ENCODE measurements at regions not wholly inside any gene's neighbourhood (a gene's known extent, or its start where the extent isn't known, plus 50 kb on each side); places are given as distances from the start of the nearest gene placed in this dataset.
"Not testable (repeated sequence)": the region's sequence is repeated elsewhere in the genome, so short reads cannot be mapped to it uniquely, and the experiment has no call there.

DNA sequence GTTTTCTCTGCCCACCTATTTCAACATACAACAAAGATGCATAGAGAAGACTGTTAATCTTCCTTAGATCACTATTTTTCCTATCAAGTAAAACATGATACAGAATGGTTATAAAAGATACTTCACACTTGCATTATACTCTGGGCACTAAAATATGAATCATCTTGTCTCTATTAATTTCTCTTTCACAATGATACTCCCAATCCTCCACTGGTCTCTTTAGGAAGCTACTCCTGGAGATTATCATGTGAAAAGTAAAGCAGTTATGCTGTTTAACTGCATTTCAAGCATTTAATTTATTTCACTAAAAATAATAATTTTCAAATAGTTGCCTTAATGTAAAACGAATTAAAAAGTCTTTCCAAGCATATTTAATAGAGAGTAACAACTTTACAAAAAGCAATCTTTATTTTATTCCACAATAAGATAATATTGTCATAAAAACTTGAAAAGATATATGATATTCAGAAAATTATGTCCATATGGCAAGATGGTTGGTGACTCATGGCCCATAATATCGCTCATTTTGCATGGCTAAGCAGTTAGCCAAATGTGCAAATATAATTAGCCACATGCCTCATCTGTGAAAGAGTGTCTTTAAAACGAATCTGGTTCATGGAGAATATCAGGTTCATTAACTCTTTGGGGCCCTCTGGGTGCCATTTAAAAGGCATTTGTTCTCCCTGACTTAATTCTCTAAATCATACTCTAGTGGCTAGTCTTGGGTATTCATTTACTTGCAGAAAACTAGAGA, 1569.0 kb upstream of the B3GALT2 start:
- intact Hi-C loops (cut with DNase I): no loop called here
- DNase-seq (ENCODE audit: low spot score): no peak

DNA sequence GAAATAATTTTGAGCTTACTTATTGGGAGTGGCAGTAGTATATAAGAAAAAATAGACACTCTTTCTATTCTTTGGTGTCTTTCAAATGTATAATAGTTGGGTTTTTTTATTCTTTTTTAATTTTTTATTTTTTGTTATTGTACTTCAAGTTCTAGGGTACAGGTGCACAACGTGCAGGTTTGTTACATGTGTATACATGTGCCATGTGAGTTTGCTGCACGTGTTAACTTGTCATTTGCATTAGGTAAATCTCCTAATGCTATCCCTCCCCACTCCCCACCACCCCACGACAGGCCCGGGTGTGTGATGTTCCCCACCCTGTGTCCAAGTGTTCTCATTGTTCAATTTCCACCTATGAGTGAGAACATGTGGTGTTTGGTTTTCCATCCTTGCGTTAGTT, 1552.4 kb upstream of the B3GALT2 start:
- intact Hi-C loops (cut with DNase I); DNase-seq (ENCODE audit: low spot score): not testable (repeated sequence)

DNA sequence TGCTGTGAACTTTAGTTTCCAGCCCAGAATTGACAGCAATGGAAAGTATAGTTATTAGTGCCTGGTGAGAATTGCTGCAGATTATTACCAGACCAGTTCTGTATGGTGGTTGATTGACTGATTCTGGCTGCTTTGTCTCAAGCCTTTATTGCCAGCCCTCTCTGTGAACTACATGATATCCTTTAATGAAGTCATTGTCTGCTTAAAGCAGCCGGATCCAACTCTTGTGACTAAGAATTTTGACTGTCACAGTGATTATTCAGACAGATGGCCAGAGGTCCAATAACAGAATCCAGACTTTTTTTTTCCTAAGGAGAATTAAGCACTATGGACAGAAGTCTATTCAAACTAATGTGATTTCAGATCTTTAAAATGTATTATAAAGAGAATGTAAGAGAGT, 1548.6 kb upstream of the B3GALT2 start:
- intact Hi-C loops (cut with DNase I): no loop called here
- no peak for DNase-seq (ENCODE audit: low spot score)

DNA sequence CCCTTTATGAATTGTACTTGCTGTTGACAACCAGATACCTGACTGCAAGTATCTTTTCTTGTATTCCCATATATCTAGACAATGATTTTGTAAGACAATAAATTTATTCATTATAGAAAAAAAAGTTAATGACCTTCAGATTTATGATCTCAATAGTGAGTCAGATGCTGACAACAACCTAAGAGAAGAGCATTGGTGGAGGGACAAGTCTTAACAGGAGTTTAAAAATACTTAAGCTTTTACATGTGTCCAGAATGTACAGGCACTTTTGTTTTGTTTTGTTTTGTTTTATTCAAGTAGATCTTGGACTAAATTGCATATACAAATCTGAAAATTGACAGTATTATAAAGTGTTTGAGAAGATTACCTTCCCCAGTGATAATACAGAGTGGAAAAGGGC, 1544.6 kb upstream of the B3GALT2 start:
- DNase-seq (ENCODE audit: low spot score): no peak
- intact Hi-C loops (cut with DNase I): no loop called here

DNA sequence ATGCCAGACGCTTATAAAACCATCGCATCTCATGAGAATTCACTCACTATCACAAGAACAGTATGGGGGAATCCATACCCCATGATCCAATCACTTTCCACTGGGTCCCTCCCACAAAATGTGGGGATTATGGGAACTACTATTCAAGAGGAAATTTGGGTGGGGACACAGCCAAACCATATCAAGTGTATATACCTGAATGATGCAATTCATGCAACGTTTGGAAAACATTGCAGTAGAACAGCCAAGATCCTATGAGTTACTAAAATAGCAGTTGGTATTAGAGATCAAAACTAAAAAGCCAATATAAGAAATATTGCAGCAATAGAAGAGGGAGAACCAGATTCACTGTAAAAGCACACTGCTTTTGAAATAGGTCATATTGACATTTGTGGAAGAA, 1543.9 kb upstream of the B3GALT2 start:
- intact Hi-C loops (cut with DNase I): no loop called here
- DNase-seq (ENCODE audit: low spot score): no peak

DNA sequence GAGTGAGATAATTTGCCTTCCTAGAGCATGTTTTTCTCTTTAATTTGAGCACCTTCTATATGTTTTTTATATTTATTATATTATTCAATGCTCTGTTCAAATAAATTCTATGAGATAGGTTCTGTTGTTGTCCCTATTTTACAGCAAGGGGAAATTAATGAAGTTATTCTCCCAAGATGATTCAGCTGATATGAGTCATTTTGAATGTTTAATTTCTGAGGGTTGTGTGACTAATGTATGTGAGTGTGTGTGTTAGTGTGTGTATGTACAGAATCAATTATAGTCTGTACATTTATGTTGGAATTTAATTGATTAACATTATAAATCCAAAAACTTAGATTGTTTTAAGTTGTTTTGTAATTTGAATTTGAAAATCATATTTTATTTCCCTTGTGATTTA, 1536.7 kb upstream of the B3GALT2 start:
- DNase-seq (ENCODE audit: low spot score): no peak
- intact Hi-C loops (cut with DNase I): no loop called here

DNA sequence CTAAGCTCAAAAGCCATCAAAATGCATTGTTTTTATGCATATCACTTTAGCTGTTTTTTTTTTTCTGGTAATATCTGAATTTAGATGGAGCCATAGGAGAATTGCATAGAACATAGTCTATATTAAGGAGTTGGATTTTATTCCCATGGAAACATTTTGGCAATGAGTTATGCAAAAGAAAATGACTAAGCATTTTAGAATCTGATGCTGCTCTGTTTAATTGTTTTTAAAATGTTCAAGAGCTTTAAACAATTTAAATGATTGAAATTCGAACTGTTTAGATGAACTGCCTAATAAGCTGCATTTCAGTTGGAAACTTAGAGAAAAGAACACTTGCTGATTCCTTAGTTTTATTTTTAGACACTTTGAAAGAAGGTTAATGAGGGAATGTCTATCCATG, 1531.5 kb upstream of the B3GALT2 start:
- intact Hi-C loops (cut with DNase I): no loop called here
- DNase-seq (ENCODE audit: low spot score): no peak

DNA sequence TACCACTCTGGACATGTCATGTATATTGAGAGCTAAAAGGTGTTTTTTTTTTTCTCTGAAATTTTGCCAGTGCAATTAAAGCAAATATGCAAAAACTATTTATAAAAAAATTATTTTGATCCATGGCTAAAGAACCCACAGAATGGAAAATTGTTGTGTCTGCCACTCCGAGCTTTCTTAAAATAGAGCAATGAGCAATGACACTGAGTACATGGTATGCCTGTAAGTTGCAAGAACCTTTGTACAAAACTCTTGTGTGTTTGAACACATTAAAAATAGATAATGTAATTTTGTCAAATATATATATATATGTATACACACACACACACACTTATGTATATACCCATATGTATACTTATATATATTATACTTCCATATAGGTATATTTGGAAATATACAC, 1530.9 kb upstream of the B3GALT2 start:
- no peak for DNase-seq (ENCODE audit: low spot score)
- intact Hi-C loops (cut with DNase I): no loop called here

DNA sequence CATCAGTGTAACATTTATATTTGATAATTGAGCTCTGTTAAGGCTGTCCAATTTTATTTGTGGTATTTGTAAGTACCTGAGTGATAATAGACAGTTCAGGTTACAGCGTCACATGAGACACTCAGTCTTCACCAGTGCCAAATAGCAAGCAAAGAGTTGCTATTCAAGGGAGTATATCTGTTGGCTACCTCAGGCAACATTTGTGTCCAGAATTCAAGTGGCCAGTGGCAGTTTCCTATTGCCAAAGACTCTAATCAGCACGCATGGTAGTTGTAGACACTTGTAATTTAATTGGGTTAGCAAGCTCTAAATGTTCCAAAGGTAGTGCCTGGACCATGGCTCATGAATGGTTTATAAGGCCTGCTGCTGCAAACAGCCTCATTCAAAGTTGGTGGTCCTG, 1524.3 kb upstream of the B3GALT2 start:
- no peak for DNase-seq (ENCODE audit: low spot score)
- intact Hi-C loops (cut with DNase I): no loop called here

DNA sequence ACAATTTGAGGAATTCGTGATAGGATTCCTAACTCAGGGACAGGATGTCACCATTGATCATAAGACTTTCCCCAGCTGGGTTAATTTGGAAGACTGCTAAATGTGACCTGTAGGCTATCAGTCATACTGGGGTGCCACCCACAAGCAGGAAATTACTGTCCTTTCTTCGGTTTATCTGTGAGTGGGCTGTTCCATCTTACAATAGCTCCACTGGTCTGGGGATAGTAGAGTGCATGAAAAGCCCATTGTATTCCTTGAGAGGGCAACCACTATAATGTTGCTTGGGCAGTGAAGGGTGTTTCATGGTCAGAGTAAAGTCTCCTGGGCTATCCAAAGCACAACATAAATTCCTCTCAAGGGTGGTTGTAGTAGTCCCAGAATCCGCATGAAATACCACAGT, 1523.0 kb upstream of the B3GALT2 start:
- intact Hi-C loops (cut with DNase I): no loop called here
- DNase-seq (ENCODE audit: low spot score): no peak

DNA sequence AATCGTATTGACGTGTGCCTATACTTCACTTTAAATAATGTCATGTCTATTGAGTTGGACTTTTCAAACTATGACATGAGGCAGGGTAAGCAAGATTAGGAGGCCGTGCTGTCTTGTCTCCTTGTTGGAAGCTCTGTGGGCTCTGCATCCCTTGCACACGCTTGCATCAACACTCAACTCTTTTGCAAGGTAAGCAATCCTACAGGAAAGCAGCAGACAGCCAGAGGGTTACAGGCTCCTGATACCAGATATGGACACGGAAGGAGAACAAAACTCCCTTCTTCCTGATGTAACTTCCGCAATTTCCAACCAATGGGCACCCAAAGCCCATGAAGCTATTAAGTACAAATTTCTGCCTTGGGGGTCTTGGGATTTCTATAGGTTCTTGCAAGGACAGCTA, 1520.7 kb upstream of the B3GALT2 start:
- no peak for DNase-seq (ENCODE audit: low spot score)
- intact Hi-C loops (cut with DNase I): no loop called here

DNA sequence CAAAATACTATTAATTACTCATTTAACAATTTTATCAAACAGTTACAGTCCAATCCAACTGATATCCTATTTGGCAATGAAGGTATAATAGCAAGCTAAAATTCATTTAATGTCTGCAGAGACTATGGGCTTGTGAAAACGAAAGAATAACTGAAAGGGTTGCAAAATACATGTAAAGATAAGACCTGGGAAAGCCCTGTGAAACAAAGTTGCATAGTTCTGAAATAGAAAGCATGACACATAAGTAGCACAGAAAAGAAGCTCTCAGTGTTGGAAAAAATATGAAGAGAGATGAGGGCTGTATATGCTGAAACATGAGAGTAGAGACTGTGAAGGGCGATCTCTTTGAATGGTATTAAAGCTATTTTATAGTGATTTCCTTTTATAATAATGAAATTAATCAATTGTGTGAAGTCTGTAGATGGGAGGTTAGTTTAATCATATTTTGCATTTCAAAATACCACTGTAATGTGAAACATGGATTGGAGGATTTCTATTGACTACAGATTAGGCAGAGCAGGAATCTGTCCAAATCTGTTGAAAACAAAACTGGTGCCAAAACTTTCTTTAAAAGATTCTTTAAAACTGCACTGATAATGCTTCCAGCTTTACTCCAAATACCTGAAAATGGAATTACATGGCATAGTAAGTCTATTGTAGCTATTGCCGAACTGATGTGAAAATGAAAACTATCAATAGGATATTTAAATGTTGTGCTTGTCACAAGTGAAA, 1518.9 kb upstream of the B3GALT2 start:
- intact Hi-C loops (cut with DNase I): no loop called here
- no peak for DNase-seq (ENCODE audit: low spot score)

DNA sequence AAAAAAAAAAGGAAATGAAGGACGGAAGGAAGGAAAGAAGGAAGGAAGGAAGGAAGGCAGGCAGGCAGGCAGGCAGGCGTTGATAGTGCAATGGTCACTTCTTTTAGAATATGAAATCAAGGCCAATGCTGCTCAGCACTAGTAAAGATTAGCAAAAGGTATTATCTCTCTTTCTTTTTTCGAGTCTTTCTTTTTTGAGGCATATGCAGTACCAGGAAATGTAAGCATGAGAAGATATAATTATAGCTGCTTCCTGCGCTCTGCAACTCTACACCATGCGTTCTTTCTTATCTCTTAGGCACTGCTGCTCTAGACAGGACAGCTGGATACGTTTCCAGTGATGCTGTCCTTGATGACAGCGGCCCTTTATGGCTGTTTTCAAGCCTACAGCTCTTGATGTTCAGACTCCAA, 1512.5 kb upstream of the B3GALT2 start:
- DNase-seq (ENCODE audit: low spot score): no peak
- intact Hi-C loops (cut with DNase I): no loop called here

DNA sequence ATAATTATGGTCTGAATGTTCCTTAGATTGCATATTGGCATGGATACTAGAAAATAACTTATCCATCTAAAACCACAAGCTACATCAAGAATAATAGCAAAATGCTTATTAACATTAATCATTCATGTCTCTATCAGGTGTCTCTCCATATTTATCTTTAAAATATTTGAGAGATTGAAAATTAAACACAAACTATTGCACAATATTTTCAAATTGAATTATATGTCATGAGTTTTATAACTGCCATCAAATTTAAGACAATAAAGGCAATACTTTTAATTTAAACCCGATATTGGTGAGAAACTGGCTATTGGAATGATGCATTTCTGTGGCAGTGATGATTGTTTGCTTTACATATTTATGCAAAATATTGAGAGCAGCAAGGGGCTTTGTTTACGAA, 1506.8 kb upstream of the B3GALT2 start:
- DNase-seq (ENCODE audit: low spot score): no peak
- intact Hi-C loops (cut with DNase I): no loop called here

DNA sequence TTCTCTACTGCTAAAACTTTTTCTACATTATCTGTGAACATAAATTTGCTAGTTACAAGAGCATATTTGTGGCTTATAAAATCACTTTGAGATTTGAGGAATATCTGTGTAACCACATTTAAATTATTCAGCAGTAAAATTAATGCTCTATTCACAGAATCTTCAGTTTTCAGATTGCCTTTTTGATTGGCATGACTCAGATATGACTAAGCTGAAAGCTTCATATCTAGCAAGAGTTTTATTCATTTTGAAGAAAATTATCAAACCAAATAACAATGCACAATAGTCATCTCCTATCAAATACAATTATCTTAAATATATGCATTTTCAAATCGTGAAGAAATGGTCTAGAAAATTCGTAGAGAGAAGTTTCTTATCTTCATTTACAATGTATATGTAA, 1498.2 kb upstream of the B3GALT2 start:
- DNase-seq (ENCODE audit: low spot score): no peak
- intact Hi-C loops (cut with DNase I): no loop called here

DNA sequence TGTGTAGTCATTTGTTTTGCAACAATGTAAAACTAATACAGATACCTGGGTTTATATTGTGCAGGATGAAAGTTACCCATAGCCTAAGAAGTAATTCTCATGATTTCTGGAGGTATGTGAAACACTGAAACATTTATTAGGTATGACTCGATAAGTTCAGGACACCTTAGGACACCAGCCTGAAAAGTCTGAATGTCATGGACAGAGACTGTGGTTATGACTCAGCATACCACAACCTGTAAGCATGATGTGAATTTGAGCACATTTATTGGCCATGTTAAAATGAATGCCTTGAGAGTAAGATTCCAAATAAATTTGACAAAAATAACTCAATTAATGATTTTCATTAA, 1471.7 kb upstream of the B3GALT2 start:
- DNase-seq (ENCODE audit: low spot score): no peak
- intact Hi-C loops (cut with DNase I): no loop called here

DNA sequence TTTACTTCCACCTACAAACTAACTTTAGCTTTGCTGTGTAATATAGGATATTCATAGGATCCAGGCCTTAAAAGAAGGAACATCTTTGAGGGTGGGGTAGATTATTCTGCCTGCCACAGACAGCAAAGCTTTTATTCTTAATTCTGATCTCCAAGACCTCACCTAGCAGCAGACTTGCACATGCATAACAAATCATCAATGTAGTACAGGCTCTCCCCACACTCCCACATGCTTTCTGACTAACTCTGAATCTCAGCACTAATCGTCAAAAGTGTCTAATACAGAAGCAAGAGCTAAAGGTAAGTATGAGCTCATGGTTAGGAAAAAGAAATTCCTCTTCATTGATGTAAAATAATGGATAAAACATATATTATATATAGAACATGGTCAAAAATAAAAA, 1468.5 kb upstream of the B3GALT2 start:
- intact Hi-C loops (cut with DNase I): no loop called here
- DNase-seq (ENCODE audit: low spot score): no peak

DNA sequence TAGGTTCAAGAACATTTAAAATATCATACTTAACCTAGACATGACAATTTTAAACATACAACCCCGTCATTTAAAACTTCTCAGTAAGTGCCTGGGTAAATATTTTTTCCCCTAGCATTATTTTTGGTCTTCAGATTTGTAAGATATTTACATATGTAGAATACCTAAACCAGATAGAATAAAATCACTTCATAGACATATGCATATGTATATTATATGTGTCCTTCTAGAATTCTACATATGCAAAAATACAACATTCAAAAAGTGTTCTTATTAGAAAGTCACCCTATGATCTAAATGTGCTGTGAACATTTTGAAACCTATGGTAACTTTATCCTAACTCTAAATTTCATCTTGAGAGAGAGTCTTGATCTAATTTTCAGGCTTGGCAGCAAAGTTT, 1467.0 kb upstream of the B3GALT2 start:
- intact Hi-C loops (cut with DNase I): no loop called here

DNA sequence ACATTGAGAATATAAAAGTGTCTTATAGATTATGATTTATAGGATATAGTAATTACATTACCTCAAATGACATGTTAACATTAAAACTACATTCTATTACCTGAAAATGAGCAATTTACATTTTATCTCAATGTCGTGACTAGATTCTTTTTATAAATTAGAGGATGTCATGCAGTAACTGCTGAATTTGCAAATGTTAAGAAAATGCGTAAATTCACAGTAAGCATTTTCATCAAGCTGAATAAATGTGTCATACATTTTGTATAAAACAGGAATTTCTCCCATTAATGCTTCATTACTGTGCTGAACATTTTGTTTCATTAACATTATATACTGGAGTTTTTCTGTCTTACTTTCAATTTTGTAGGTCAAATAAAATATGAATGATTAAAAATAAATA, 1460.7 kb upstream of the B3GALT2 start:
- DNase-seq (ENCODE audit: low spot score): no peak
- intact Hi-C loops (cut with DNase I): no loop called here

More for the DNA sequence above, 1467.0 kb upstream of the B3GALT2 start:
- DNase-seq (ENCODE audit: low spot score): no peak

DNA sequence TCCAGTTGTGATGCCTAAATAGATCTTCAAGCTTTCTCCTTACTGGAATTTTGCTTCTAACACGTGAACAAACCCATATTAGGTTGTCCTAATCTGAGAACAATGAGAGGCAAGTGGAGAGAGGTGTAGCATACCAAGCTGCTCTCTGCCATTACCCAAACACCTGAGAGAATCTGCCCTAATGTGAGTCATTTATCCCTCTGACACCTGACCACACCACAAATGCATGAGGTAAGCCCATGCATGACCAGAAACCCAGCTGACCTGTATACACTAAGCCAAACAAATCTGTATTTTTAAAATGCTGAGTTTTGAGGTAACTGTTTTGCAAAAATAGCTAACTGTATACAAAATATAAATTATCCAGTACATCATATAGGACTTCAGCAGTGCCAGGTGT, 1458.1 kb upstream of the B3GALT2 start:
- intact Hi-C loops (cut with DNase I): no loop called here
- no peak for DNase-seq (ENCODE audit: low spot score)

DNA sequence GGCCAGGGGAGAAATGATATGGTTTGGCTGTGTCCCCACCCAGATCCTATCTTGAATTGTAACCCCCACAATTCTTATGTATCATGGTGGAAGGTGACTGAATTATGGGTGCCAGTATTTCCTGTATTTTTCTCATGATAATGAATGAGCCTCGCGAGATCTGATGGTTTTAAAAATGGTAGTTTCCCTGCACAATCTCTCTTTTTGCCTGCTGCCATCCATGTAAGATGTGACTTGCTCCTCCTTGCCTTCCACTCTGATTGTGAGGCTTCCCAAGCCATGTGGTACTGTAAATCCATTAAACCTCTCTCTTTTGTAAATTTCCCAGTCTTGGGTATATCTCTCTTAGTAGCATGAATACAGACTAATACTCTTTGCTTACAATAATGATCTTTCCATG, 1453.9 kb upstream of the B3GALT2 start:
- intact Hi-C loops (cut with DNase I): no loop called here
- DNase-seq (ENCODE audit: low spot score): no peak

All from posterior vena cava (tissue), 2 donors.